ENCODE measurements at regions not wholly inside any gene's neighbourhood (a gene's known extent, or its start where the extent isn't known, plus 50 kb on each side); places are given as distances from the start of the nearest gene placed in this dataset.

DNA sequence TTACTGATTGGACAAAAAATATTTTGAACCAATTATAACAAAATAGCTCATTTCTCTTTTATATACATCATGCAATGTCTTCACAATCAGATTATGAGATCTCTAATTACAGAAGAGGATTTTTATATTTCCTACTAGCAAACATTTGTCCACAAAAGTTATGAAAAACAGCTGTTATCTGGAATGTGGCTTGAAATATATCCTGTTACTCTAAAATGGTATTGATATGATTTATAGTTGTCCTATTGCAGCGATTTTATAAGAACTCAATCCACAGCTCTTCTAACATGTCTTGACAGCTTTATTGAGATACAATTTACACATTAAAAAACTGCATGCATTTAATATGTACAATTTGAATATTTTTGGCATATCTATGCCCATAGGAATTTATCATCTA lies 779.9 kb upstream of the ACO1 start:
- DNase-seq (no peak), ATAC-seq (no peak)
- CTCF ChIA-PET, result interaction anchor here (1.1 kb wide), 1 partner anchor 39 kb away, joined by 3 read pairs; no protein-coding TSS in a partner anchor
- no peak overlapping the region for H3K27ac Mint-ChIP-seq
- TF ChIP-seq, protein P1, sequence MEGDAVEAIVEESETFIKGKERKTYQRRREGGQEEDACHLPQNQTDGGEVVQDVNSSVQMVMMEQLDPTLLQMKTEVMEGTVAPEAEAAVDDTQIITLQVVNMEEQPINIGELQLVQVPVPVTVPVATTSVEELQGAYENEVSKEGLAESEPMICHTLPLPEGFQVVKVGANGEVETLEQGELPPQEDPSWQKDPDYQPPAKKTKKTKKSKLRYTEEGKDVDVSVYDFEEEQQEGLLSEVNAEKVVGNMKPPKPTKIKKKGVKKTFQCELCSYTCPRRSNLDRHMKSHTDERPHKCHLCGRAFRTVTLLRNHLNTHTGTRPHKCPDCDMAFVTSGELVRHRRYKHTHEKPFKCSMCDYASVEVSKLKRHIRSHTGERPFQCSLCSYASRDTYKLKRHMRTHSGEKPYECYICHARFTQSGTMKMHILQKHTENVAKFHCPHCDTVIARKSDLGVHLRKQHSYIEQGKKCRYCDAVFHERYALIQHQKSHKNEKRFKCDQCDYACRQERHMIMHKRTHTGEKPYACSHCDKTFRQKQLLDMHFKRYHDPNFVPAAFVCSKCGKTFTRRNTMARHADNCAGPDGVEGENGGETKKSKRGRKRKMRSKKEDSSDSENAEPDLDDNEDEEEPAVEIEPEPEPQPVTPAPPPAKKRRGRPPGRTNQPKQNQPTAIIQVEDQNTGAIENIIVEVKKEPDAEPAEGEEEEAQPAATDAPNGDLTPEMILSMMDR (IDR thresholded peaks at IDR 0.05), result no peak
- no peak overlapping the region for H3K4me3 Mint-ChIP-seq
- POLR2A ChIA-PET, result no interaction called here
- no peaks in the 10 kb centered on the region for H3K27me3 Mint-ChIP-seq
- intact Hi-C loops (cut with micrococcal nuclease), result no loop called here
- no peaks in the 10 kb centered on the region for H3K4me1 Mint-ChIP-seq (ENCODE audit: low read depth)
- H3K36me3 Mint-ChIP-seq (ENCODE audit: low read depth), result no peaks in the 10 kb centered on the region
- no peaks in the 10 kb centered on the region for H3K9me3 Mint-ChIP-seq

DNA sequence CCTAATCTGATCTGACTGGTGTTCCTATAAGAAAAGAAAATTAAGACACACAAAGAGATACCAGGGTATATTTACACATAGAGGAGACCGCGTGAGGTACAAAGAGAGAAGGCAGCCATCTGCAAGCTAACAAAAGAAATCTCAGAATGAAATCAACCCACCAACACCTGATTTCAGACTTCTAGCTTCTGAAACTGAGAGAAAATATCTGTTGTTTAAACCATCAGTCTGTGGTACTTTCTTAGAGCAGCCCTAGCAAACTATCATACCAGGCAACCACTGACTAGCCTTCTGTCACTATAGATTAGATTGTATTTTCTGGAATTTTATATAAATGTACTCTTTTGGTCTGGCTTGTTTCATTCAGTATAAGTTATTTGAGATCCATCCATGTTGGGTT lies 779.3 kb upstream of the ACO1 start:
- H3K27me3 Mint-ChIP-seq, result no peaks in the 10 kb centered on the region
- no peaks in the 10 kb centered on the region for H3K4me1 Mint-ChIP-seq (ENCODE audit: low read depth)
- ChIA-PET CTCF (interaction anchor here (1.1 kb wide), 1 partner anchor 40 kb away, joined by 3 read pairs; no protein-coding TSS in a partner anchor), POLR2A (no interaction called here)
- ATAC-seq (no peak), DNase-seq (no peak)
- TF ChIP-seq, protein P1 (IDR thresholded peaks at IDR 0.05), result no peak
- intact Hi-C loops (cut with micrococcal nuclease), result no loop called here
- no peaks in the 10 kb centered on the region for H3K36me3 Mint-ChIP-seq (ENCODE audit: low read depth)
- H3K27ac Mint-ChIP-seq, result no peak overlapping the region
- no peak overlapping the region for H3K4me3 Mint-ChIP-seq
- no peaks in the 10 kb centered on the region for H3K9me3 Mint-ChIP-seq

- H3K27me3 Mint-ChIP-seq, result no peaks in the 10 kb centered on the region
- ATAC-seq (no peak), DNase-seq (no peak)
- CTCF ChIA-PET, result interaction anchor here (0.6 kb wide), 1 partner anchor 726 kb away, joined by 3 read pairs; no protein-coding TSS in a partner anchor
- intact Hi-C loops (cut with micrococcal nuclease), result no loop called here
- H3K4me1 Mint-ChIP-seq (ENCODE audit: low read depth), result no peaks in the 10 kb centered on the region
- TF ChIP-seq, protein P1 (IDR thresholded peaks at IDR 0.05), result no peak
- no peak overlapping the region for H3K27ac Mint-ChIP-seq
- no peaks in the 10 kb centered on the region for H3K36me3 Mint-ChIP-seq (ENCODE audit: low read depth)
- no peaks in the 10 kb centered on the region for H3K9me3 Mint-ChIP-seq
- POLR2A ChIA-PET, result no interaction called here
- no peak overlapping the region for H3K4me3 Mint-ChIP-seq
Observed at GRCh38 chr9:31606678-31607077, 777.8 kb upstream of the ACO1 start.

- TF ChIP-seq, protein P1 (IDR thresholded peaks at IDR 0.05), result no peak
- no peak overlapping the region for H3K4me3 Mint-ChIP-seq
- no peaks in the 10 kb centered on the region for H3K27me3 Mint-ChIP-seq
- CTCF ChIA-PET, result interaction anchor here (1.2 kb wide), 1 partner anchor 22 kb away, joined by 3 read pairs; no protein-coding TSS in a partner anchor
- intact Hi-C loops (cut with micrococcal nuclease), result no loop called here
- H3K4me1 Mint-ChIP-seq (ENCODE audit: low read depth), result peaks cover 2% of the 10 kb centered on the region
- POLR2A ChIA-PET, result no interaction called here
- H3K27ac Mint-ChIP-seq, result no peak overlapping the region
- ATAC-seq, result no peak
- DNase-seq, result no peak
- no peaks in the 10 kb centered on the region for H3K9me3 Mint-ChIP-seq
- no peaks in the 10 kb centered on the region for H3K36me3 Mint-ChIP-seq (ENCODE audit: low read depth)
Observed at GRCh38 chr9:31608416-31608815, 776.0 kb upstream of the ACO1 start.

- intact Hi-C loops (cut with micrococcal nuclease), result no loop called here
- Mint-ChIP-seq H3K9me3 (no peaks in the 10 kb centered on the region), H3K27me3 (no peaks in the 10 kb centered on the region), H3K36me3 (ENCODE audit: low read depth) (no peaks in the 10 kb centered on the region), H3K4me1 (ENCODE audit: low read depth) (peaks cover 2% of the 10 kb centered on the region), H3K27ac (no peak overlapping the region), H3K4me3 (no peak overlapping the region)
- TF ChIP-seq, protein P1 (IDR thresholded peaks at IDR 0.05), result no peak
- DNase-seq, result no peak
- POLR2A ChIA-PET, result no interaction called here
- no peak for ATAC-seq
- CTCF ChIA-PET, result interaction anchor here (1.2 kb wide), 1 partner anchor 22 kb away, joined by 3 read pairs; no protein-coding TSS in a partner anchor
Observed at GRCh38 chr9:31608881-31609280, 775.6 kb upstream of the ACO1 start.
